ENCODE measurements at regions not wholly inside any gene's neighbourhood (a gene's known extent, or its start where the extent isn't known, plus 50 kb on each side); places are given as distances from the start of the nearest gene placed in this dataset.
"Not testable (repeated sequence)": the region's sequence is repeated elsewhere in the genome, so short reads cannot be mapped to it uniquely, and the experiment has no call there.

- not testable (repeated sequence) for TF ChIP-seq ZBTB33 (CRISPR knock-in tag; IDR thresholded peaks at IDR 0.05); MAX (IDR thresholded peaks at IDR 0.05); RAD21 (CRISPR knock-in tag; IDR thresholded peaks at IDR 0.05); CTCF (CRISPR knock-in tag; IDR thresholded peaks at IDR 0.05); ESRRA (CRISPR knock-in tag; IDR thresholded peaks at IDR 0.05; ENCODE audit: low read depth); THAP11 (CRISPR knock-in tag; IDR thresholded peaks at IDR 0.05); POLR2A (IDR thresholded peaks at IDR 0.05; ENCODE audit: insufficient read depth in 1 of 2, low read depth in 2 of 2, low read length in 2 of 2); ZBTB7A (CRISPR knock-in tag; IDR thresholded peaks at IDR 0.05); ATF3 (CRISPR knock-in tag; IDR thresholded peaks at IDR 0.05); KDM1A (CRISPR knock-in tag; IDR thresholded peaks at IDR 0.05); NFYB (CRISPR knock-in tag; IDR thresholded peaks at IDR 0.05); ZNF432 (CRISPR knock-in tag; IDR thresholded peaks at IDR 0.05; ENCODE audit: borderline replicate concordance); ATF6 (CRISPR knock-in tag; conservative IDR thresholded peaks at IDR 0.05); ZMAT5 (CRISPR knock-in tag; IDR thresholded peaks at IDR 0.05; ENCODE audit: borderline replicate concordance, low read depth)
Observed at GRCh38 chr16:46382791-46383541, 238.2 kb downstream of the SHCBP1 start.
